Limb (tissue), 2 donors: ENCODE measurements at regions not wholly inside any gene's neighbourhood (a gene's known extent, or its start where the extent isn't known, plus 50 kb on each side); places are given as distances from the start of the nearest gene placed in this dataset.

ENCODE experiments used
- DNase-seq, 2 donors: peaks; one replicate each; pipeline ENCODE4 v3.0.0-alpha.2; 2016; ENCODE audit errors: extremely low spot score in 2 of 2

DNA sequence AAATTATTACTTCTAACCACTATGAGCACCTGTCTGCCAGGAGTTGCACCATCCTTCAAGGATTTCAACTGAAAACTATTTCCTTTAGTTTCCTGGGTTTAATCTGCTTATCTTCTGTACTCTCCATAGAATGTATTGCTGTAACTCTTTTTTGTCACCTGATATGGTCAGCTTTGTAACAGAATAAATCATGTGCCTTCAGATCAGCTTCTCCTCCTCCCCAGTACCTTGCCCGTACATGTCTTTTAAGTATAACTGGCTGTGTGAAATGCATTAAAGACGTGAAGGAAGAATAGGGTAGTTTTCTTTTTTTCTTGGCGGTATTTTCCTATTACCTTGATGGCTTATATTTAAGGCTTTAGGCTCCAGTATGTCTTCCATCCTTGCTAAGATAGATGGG, 200.3 kb upstream of the NAV3 start:
- DNase-seq = no peak

DNA sequence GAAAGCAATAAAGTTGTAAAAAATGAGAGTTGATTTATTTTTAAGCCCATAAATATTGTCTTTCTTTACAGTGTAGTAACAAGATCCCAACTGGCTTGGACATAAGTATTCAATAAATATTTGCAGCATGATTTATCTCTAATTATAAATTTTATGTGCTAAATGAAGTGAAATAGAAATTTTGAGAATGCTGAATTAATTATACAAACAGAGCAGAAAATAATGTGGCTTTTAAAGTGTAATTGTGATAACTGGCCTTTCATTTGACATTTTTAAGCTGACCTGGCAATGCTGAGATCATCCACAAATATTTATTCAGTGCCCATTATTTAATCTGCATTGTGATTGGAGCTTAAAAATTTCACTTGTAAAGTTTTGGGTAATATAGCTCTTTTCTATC, 201.6 kb upstream of the NAV3 start:
- no peak for DNase-seq

DNA sequence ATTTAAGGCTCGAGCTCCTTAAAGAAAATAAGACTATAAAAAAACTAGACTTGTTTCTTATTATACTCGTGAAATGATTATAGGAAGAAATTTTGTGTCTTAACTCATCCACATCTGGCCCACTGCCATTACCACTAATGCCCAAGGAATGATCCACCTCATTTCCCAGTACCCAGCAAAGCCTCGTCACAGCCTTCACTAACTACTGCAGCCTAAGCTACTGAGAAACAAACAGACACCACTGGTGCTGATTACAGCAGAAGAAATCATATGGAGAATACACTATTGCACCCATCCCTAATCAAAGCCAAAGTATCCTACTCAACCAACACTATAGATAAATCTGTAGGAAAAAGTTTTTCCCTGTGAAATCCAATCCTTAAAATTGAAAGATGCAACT, 205.3 kb upstream of the NAV3 start:
- no peak for DNase-seq

DNA sequence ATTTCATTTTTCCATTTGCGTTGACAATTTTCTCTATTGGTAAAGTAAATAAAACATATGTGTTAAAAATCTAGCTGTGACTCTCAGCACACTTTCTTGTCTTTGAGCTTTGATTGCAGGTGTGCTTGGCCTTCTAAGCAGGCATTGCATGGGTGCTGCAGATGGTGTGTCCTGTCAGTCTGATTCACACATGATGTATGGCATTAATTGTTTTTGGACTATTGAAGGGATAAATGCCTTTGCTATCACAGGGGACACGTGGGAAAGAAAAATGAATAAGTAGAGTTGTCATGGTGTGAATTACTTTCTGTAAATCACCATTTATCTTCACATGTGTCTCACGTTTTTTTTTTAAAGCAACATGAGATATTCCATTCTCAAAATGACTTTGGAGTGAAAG, 211.3 kb upstream of the NAV3 start:
- DNase-seq = no peak

DNA sequence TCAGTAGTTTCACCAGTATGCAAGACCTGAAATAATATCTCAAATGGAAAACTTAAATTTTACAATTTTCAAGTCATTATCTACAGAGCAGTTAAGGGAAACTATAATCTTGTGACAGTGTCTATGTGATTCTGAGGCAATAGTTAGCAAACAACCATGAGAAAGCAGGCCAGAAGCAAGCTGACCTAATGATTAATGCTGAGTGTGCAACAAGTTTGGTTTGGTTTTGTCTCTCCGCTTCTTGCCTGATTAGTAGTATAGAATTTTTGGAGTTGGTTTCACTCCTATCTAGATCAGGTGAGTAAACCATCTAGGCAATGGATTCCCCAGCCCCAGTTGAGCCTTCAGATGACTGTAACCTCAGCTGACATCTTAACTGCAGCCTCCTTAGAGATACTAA, 212.9 kb upstream of the NAV3 start:
- no peak for DNase-seq

DNA sequence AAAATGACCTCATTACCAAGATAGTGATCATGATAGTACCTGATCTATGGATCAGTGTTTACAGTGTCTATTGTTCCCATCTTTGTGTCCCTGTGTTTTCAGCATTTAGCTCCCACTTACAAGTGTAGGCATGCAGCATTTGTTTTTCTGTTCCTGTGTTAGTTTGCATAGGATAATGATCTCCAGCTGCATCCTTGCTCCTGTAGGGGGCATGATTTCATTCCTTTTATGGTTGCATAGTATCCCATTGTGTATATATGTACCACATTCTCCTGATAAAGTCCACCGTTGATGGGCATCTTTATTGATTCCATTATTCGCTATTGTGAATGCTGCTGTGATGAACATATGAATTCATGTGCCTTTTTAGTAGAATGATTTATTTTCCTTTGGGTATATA, 215.4 kb upstream of the NAV3 start:
- no peak for DNase-seq

DNA sequence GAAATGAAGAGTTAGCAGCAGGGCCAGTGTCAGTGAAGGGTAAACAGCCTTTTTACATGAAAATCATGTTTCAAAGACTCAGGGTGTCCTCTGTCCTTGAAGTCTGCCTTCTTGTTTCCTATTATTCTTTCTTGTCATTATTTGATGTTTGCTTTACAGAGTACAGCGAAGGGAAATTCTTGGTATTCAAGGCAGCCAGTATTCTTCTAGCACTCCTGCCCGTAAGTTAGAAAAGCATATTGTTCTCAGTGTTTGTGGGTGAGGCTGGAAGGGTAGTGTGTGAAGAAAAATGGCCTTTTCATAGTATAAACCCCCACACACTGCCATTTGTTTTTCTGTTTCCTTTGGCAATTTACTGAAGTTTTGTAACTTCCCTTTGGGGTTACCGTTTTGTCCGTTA, 217.3 kb upstream of the NAV3 start:
- no peak for DNase-seq

DNA sequence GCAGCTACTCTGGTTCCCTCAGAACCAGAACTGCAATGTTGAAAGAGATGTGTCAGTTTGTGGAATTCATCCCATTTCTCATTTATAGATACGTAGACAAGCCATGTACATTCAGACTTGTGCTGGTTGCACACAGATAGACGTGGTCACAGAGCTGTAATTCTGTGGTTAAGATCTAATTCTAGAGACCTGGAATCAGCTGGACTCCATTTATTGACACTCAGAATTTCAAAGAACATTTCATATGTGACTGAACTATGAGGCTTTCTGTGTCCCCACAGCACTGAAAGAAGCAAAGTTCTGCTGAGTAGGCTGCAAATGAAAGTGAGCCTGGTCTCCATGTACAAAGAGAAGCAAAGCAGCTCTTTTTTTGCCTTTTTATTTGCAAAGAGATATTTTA, 220.2 kb upstream of the NAV3 start:
- DNase-seq = no peak

DNA sequence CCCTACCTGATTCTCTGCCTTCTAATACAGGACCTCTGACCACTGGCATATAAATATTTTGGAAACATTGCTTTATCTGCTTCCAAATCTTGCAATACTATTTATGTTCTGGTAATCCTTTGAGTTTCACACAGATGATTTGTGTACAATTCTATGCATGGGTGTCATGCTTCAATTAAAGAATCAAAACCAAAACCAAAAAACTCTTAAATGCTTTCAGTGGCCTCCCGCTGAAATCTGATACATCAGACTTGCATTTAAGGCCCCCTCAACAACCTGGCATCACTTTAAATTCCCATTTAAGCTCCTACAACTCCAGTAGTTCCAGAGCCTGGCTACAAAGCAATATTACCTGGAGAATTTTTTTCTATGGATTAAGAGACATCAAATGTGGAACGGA, 221.7 kb upstream of the NAV3 start:
- DNase-seq = no peak

DNA sequence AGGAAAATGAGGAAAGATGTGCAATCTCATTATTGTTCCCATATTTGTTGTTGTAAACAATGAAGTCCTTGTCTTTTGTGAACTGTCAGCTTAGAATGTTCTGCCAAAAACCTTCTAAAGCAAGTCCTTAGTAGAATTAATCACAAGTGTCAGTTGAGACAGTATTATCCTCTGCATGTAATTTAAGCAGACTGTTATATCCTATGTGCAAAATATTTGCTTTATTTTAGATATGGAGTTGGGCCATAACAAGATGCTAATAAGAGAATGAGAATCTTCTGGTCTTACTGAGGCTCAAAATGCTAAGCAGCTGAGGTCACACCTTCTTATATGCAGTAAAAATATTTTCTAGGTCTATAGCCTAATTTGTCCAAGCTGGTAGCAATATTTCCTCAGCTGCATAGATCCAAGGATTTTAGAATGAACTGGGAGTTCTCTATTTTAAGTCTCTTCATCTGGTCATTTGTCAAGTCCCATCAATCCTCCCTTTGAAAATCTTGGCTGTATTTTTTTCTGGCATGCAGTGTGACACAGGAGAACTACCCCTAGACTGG, 222.3 kb upstream of the NAV3 start:
- peak in 1 of 2 donors; percentile 55 for DNase-seq

DNA sequence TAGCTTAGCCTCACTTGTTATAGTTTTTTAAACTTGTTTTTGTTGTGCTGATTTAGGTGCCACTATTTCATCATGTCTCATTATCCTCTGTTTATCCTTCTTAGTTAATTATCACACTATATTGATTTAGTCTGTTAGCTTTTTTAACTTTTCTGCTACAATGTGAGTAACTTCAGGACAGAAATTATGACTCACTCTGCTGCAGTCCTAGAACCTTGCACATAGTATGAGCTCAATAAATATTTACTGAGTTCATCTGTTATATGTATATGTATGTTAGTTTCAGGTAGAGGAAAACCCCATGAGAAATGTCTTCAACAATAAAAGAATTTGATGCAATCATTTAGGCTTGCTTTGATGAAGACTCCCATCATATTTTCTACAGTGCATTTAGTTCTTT, 224.3 kb upstream of the NAV3 start:
- DNase-seq = no peak

DNA sequence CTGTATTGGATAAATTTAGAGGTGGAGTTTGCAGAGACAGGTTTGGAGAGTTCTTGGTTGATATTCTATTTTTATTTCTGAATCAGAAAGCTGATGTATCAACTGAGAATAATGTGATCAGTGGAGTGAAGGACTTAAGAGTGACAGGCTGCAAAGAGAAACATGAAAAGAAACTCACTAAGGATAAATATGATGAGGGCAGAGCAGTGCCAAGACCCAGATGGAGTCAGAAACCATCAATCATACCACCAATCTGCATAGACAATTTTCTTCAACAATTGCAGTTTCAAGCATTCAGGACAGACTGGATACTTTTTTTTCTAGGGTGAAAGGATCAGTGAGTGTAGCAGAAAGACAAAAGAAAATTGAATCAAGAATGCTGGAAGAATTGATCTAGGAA, 226.7 kb upstream of the NAV3 start:
- no peak for DNase-seq

DNA sequence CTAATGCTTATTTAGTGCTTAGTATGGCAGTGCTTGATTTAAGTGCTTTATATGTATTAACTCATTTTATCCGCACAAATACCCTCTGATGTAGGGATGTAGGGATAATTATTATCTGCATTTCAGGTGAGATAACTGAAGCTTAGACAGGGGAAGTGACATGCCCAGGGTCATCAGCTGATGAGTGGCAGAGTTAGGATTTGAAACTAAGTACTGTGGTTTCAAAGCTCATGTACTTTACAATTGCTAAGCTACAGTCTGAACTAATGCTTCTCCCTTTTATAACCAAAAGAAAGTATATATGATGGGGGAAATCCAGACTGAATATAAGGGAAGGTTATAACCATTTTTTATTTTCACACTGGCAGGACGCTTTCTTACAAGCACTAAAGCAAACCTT, 229.6 kb upstream of the NAV3 start:
- no peak for DNase-seq

DNA sequence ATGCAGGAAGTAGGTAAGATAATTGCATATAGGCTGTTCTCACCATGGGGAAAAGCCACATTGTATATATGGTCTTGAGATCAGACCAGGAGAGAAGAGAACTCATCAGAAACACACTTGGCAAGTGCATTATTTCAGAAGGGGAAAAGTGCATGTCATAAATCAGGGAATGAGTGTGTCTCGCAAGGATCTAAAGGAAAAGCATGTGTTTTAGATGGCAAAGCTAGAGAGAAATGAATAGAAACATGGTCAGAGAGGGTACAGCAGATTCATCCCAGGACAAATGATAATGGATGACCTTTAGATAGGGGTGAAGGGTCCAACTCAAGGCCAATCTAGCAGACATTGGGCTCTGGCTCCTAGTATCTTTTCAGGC, 230.2 kb upstream of the NAV3 start:
- no peak for DNase-seq

DNA sequence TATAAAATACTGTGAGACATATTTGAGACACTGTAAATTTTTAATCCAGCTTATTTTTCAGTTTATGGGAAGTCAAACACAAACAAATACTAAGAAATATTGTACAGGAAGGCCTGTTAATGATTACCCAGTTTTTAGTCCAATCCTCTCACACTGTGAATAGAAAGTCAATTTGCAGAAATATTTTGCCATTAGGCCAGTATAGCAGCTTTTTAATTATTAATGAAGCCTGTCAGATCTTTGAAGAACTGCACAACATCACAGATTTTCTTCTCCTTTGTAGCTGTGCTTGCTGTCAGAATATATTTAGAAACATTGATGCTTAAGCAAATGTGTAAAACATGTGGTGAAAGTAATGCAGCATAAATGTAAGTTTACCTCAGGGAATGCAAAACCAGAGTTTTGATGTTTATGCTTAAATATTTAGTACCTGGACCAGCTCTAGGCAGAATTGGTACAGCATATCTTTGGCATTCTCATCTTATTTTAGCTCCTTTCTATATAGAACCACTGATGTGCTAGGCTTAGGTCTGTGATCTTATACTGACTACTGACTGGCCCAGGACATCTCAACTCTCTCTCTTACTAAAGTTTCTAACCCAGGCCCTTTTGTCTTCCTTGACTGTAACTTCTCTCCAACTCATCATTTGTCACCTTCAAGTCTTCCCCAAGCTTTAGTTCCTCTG, 230.8 kb upstream of the NAV3 start:
- DNase-seq = no peak

DNA sequence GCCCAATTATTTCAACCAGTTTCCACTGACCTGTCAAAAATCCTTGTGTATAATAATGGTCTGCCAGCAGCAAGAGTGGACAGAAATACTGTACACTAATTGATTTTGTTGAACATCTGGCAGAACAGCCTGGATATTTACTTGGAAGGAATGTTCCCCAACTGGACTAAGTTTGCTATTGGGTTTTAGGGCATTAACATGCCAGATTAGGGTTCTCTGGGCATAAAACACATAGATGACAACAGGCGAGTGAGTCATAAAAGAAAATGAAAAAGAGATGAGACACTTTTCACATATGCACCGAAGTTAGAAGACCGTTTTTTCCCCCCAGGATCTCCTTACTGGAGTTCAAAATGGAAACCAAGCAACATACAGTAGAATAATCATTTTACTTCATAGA, 236.3 kb upstream of the NAV3 start:
- DNase-seq = no peak

DNA sequence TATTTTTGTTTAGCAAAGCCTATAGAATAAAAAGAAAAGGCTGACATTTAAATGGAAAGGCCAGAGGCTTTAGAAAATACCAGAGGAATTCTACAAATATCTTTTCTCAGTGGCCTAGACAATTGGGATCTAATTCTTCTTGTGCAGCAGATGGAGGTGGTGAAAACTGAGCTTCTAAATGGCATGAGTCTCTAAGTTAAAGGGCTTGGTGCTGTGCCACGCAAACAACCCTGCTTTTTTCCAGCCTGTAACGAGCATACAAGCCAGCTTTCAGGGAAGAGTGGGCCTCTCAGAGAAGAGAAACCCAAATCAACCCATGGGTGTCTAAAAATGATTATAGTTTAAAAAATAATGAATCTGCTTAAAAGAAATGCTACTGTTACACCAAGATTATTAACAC, 237.9 kb upstream of the NAV3 start:
- DNase-seq = no peak

DNA sequence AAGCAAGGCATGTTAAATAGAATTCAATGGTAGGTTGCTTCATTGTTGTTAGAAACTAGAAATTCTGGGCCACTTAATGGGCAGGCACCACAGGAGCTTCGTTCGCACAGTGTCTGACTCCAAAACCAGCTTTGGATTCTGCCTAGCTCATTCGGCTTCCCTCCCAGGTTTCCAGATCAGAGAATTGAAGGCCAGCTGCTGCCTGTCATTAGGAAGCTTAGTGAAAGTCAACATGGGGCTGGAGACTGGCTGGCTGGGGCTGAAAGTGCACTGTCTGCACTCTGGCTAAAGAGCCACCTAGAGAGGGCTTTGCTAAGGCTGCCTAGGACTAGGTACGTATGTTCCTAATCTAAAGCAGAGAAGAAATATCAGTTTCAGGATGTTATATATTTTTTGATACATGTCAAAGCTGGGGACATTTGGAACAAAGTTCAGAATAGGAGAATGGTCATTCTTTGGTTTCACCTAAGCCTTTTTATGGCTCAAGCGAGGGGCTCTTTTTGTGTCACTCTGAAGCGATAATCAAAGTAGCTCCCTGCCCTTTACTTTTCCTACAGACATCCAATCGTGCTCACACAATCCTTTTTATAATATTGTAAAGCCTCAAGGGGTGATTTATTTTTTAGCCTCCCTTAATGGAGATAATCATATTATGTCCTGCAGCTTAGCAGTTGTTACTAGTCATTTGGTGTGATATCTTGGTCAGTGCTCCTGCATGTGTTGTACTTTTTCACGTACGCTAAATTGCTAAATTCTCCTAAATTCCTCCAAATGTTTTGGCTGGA, 238.5 kb upstream of the NAV3 start:
- DNase-seq = peak in 1 of 2 donors; percentile 37

DNA sequence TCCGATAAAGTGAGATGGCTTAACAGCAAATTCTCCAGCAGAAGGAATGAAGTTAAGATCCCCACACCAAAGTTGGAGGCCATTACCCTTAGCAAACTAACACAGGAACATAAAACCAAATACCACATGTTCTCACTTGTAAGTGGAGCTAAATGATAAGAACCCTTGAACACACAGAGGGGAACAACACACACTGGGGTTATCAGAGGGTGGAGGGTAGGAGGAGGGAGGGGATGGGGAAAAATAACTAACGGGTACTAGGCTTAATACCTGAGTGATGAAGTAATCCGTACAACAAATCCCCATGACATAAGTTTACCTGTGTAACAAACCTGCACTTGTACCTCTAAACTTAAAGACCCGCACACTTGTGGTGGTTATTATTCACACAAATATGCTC, 240.4 kb upstream of the NAV3 start:
- no peak for DNase-seq

DNA sequence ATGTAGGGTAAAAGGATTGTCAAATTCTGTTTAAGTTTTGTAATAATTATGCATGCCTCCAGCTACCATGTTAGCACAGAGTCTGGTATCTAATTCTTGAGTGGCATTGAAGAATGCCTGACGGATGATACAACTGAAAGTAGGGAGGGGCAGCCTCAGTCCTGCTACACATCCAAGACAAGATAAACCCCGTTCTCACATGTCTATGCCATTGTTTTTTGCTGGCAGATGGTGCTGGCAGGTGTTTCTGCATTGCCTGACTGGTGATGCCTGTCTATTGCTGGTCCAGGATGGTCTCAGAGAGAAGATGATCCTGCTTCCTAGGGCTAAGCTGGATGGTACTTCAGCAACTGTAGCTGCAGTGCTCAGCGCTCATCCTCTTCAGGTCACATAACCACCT, 245.8 kb upstream of the NAV3 start:
- no peak for DNase-seq

DNA sequence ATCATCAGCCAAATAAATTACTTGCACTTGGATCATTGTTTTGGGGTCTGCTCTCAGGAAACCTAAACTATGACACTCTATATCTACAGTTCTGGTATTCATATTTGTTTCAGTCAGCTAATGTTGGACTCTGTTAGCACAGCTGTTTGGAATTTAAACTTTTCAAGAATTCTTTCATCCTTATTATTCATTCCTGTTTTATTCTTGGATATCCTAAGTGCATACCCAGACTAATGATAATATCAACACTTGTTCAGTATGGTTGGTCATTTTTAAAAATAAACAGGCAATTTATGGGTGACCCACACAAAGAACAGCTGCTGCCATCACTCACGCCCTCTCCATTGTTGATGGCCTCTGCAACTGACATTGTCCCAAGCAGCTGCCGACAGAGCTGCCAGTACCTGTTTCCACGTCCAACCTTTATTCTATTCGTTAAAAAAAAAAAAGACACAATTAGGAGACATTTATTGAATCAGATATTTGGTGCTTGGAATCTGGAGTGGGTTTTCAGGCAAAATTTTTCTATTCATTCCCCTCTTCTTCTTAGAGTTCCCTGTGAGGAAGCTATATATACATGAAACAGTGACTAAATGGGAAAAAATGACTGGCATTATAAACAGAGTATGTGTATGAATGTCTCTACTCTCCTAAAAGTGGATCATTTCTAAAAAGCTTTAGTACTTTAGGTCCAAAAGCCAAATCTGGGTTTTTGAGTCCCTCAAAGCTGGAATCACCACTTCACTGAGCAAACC, 252.1 kb upstream of the NAV3 start:
- peak in 1 of 2 donors; percentile 32 for DNase-seq

DNA sequence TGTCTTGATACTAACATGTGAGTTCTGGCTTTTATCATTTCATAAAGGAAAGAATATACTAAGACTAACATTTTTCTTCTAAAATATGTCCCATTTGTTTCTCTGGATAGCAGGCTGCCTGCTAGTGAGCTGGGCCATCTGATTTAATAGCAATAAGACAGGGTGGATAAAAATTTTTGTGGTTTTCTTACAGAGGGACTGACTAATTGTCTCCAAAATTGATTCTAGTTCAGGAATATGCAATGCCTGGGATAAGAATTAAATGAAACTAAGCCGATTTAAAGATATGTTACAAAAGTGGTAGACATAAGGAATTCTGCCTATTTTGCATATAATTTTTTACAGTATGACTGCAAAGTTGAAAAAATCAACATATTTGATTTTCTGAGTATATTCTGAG, 252.9 kb upstream of the NAV3 start:
- no peak for DNase-seq
